ENCODE measurements at regions not wholly inside any gene's neighbourhood (a gene's known extent, or its start where the extent isn't known, plus 50 kb on each side); places are given as distances from the start of the nearest gene placed in this dataset.

- Mint-ChIP-seq H3K27me3 (no peaks in the 10 kb centered on the region), H3K9me3 (no peaks in the 10 kb centered on the region), H3K27ac (no peak overlapping the region), H3K4me1 (no peaks in the 10 kb centered on the region), H3K4me3 (no peak overlapping the region), H3K36me3 (no peaks in the 10 kb centered on the region)
- no peak for DNase-seq
Measured at GRCh38 chr3:144054766-144055165, 83.1 kb downstream of the DIPK2A start.

- DNase-seq = no peak
- H3K9me3 Mint-ChIP-seq = no peaks in the 10 kb centered on the region
- no peak overlapping the region for H3K4me3 Mint-ChIP-seq
- H3K27me3 Mint-ChIP-seq = no peaks in the 10 kb centered on the region
- H3K36me3 Mint-ChIP-seq = no peaks in the 10 kb centered on the region
- no peak overlapping the region for H3K27ac Mint-ChIP-seq
- no peaks in the 10 kb centered on the region for H3K4me1 Mint-ChIP-seq
Measured at GRCh38 chr3:144055604-144056003, 84.0 kb downstream of the DIPK2A start.

GRCh38 chr3:144058713-144059112 lies 87.1 kb downstream of the DIPK2A start:
- H3K27me3 Mint-ChIP-seq = no peaks in the 10 kb centered on the region

GRCh38 chr3:144059481-144059880 lies 87.9 kb downstream of the DIPK2A start:
- H3K36me3 Mint-ChIP-seq = no peaks in the 10 kb centered on the region
- no peaks in the 10 kb centered on the region for H3K27me3 Mint-ChIP-seq
- no peak for DNase-seq
- H3K4me1 Mint-ChIP-seq = no peaks in the 10 kb centered on the region
- H3K9me3 Mint-ChIP-seq = no peaks in the 10 kb centered on the region
- H3K27ac Mint-ChIP-seq = no peak overlapping the region
- no peak overlapping the region for H3K4me3 Mint-ChIP-seq

More at GRCh38 chr3:144058713-144059112, 87.1 kb downstream of the DIPK2A start:
- no peaks in the 10 kb centered on the region for H3K4me1 Mint-ChIP-seq
- no peaks in the 10 kb centered on the region for H3K9me3 Mint-ChIP-seq
- H3K27ac Mint-ChIP-seq = no peak overlapping the region
- H3K4me3 Mint-ChIP-seq = no peak overlapping the region
- H3K36me3 Mint-ChIP-seq = no peaks in the 10 kb centered on the region
- no peak for DNase-seq

- no peak overlapping the region for H3K4me3 Mint-ChIP-seq
- H3K4me1 Mint-ChIP-seq = no peaks in the 10 kb centered on the region
- H3K36me3 Mint-ChIP-seq = no peaks in the 10 kb centered on the region
- H3K9me3 Mint-ChIP-seq = no peaks in the 10 kb centered on the region
- H3K27ac Mint-ChIP-seq = no peak overlapping the region
- no peak for DNase-seq
- no peaks in the 10 kb centered on the region for H3K27me3 Mint-ChIP-seq
Measured at GRCh38 chr3:144060881-144061280, 89.3 kb downstream of the DIPK2A start.

DNA sequence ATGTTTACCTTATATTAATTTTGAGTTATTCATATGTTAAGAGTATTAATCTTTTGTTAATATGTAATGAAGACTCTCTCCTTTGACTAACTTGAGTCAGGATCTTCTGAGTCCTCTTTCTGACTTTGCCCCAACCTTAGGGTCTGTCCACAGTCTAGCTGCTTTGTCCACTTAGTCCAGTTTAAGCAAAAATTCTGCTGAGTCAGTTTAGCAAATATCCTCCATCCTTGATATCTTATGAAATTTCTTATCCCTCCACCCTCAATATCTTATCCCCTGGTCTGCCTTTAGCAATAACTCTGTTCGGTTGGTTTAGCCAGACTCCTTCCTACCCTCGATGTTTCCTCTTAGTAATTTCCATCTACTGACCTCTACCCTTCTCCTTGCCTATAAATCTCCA lies 91.7 kb downstream of the DIPK2A start:
- Mint-ChIP-seq H3K4me1 (no peaks in the 10 kb centered on the region), H3K27me3 (peaks cover 8% of the 10 kb centered on the region), H3K27ac (no peak overlapping the region), H3K9me3 (no peaks in the 10 kb centered on the region), H3K4me3 (no peak overlapping the region), H3K36me3 (no peaks in the 10 kb centered on the region)
- DNase-seq = no peak

DNA sequence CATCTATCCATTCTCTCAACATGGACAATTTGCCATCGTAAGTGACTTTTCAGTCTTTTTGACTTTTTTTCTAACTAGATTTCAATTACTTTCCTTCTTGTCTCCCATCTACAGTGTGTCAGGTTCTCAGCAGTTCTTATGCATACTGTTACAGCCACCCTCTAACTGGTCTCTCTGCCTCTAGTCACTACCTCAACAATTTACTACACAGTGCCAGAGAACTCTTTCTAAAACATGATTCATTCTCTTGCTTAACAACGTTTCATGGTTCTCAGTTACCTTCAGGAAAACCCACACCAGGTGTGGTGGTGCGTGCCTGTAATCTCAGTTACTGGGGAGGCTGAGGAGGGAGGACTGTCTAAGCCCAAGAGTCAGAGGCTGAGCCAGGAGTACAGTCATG lies 95.4 kb downstream of the DIPK2A start:
- H3K4me1 Mint-ChIP-seq = no peaks in the 10 kb centered on the region
- H3K27me3 Mint-ChIP-seq = peaks cover 8% of the 10 kb centered on the region
- H3K27ac Mint-ChIP-seq = no peak overlapping the region
- no peak overlapping the region for H3K4me3 Mint-ChIP-seq
- H3K9me3 Mint-ChIP-seq = peaks cover 12% of the 10 kb centered on the region
- DNase-seq = no peak
- H3K36me3 Mint-ChIP-seq = no peaks in the 10 kb centered on the region

- Mint-ChIP-seq H3K27ac (no peak overlapping the region), H3K9me3 (peaks cover 17% of the 10 kb centered on the region), H3K27me3 (peaks cover 6% of the 10 kb centered on the region), H3K4me3 (no peak overlapping the region), H3K36me3 (no peaks in the 10 kb centered on the region), H3K4me1 (no peaks in the 10 kb centered on the region)
- no peak for DNase-seq
Measured at GRCh38 chr3:144073698-144074097, 102.1 kb downstream of the DIPK2A start.

- Mint-ChIP-seq H3K4me3 (no peak overlapping the region), H3K36me3 (no peaks in the 10 kb centered on the region), H3K9me3 (no peaks in the 10 kb centered on the region), H3K27me3 (peaks cover 9% of the 10 kb centered on the region), H3K27ac (no peak overlapping the region), H3K4me1 (no peaks in the 10 kb centered on the region)
- DNase-seq = no peak
Measured at GRCh38 chr3:144079634-144080033, 108.0 kb downstream of the DIPK2A start.

DNA sequence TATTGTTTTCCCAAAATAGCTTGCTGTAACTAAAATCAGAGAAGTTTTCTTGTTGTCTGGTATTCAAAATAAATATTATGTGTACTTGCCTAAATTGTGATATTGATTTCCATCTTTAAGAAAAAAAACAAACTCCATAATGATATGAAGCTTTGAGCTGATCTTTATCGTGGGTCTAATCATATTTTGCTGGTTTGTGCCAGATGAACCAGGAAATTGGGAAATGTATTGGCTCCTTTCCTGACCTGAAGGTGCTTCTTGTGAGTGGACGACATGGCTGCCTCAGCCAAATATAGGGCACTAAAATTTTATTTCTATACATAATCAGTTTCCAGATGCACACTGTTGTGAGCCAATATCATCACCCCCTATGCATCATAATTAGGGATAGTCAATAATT lies 113.3 kb downstream of the DIPK2A start:
- Mint-ChIP-seq H3K9me3 (no peaks in the 10 kb centered on the region), H3K27ac (no peak overlapping the region), H3K27me3 (peaks cover 21% of the 10 kb centered on the region), H3K4me1 (no peaks in the 10 kb centered on the region), H3K4me3 (no peak overlapping the region), H3K36me3 (no peaks in the 10 kb centered on the region)
- no peak for DNase-seq

GRCh38 chr3:144085964-144086363 lies 114.3 kb downstream of the DIPK2A start:
- no peak overlapping the region for H3K27ac Mint-ChIP-seq

GRCh38 chr3:144096016-144096415 lies 124.4 kb downstream of the DIPK2A start:
- Mint-ChIP-seq H3K9me3 (no peaks in the 10 kb centered on the region), H3K4me3 (no peak overlapping the region), H3K36me3 (no peaks in the 10 kb centered on the region), H3K27me3 (peaks cover 5% of the 10 kb centered on the region), H3K27ac (no peak overlapping the region), H3K4me1 (no peaks in the 10 kb centered on the region)
- no peak for DNase-seq

More at GRCh38 chr3:144085964-144086363, 114.3 kb downstream of the DIPK2A start:
- H3K36me3 Mint-ChIP-seq = no peaks in the 10 kb centered on the region
- no peak for DNase-seq
- H3K4me1 Mint-ChIP-seq = no peaks in the 10 kb centered on the region
- peaks cover 18% of the 10 kb centered on the region for H3K27me3 Mint-ChIP-seq
- H3K9me3 Mint-ChIP-seq = no peaks in the 10 kb centered on the region
- H3K4me3 Mint-ChIP-seq = no peak overlapping the region

GRCh38 chr3:144097163-144097562 lies 125.5 kb downstream of the DIPK2A start:
- Mint-ChIP-seq H3K36me3 (no peaks in the 10 kb centered on the region), H3K4me3 (no peak overlapping the region), H3K9me3 (no peaks in the 10 kb centered on the region), H3K27me3 (peaks cover 10% of the 10 kb centered on the region), H3K4me1 (no peaks in the 10 kb centered on the region), H3K27ac (no peak overlapping the region)
- no peak for DNase-seq

GRCh38 chr3:144098691-144099090 lies 127.1 kb downstream of the DIPK2A start:
- Mint-ChIP-seq H3K9me3 (no peaks in the 10 kb centered on the region), H3K4me3 (no peak overlapping the region), H3K27ac (no peak overlapping the region), H3K27me3 (peaks cover 9% of the 10 kb centered on the region), H3K36me3 (no peaks in the 10 kb centered on the region), H3K4me1 (no peaks in the 10 kb centered on the region)
- no peak for DNase-seq

GRCh38 chr3:144102421-144102820 lies 130.8 kb downstream of the DIPK2A start:
- Mint-ChIP-seq H3K4me1 (no peaks in the 10 kb centered on the region), H3K36me3 (no peaks in the 10 kb centered on the region), H3K27ac (no peak overlapping the region), H3K4me3 (no peak overlapping the region), H3K9me3 (no peaks in the 10 kb centered on the region), H3K27me3 (peaks cover 19% of the 10 kb centered on the region)
- no peak for DNase-seq

DNA sequence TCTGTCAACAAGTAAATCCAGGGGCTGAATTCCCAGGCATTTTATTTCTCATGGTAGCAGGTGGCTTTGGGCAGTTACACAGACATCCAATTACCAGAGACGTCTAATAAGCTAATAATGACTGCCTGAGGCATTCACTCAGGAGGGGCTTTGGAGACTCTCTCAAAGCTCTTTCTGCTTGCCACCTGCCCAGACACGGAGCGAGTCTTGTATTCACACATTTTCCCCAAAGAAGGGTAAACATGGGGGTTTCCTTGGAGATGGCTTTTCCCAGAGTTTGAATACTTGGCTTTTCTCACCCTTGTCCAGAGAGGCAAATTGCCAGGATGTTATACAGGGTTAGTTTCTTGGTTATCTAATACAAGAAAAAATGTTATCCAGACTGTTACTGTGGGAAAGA lies 132.6 kb downstream of the DIPK2A start:
- H3K27me3 Mint-ChIP-seq = peaks cover 19% of the 10 kb centered on the region
- DNase-seq = no peak
- H3K4me1 Mint-ChIP-seq = no peaks in the 10 kb centered on the region
- H3K27ac Mint-ChIP-seq = no peak overlapping the region
- no peak overlapping the region for H3K4me3 Mint-ChIP-seq
- H3K36me3 Mint-ChIP-seq = no peaks in the 10 kb centered on the region
- H3K9me3 Mint-ChIP-seq = no peaks in the 10 kb centered on the region

- H3K36me3 Mint-ChIP-seq = no peaks in the 10 kb centered on the region
- no peak for DNase-seq
- no peak overlapping the region for H3K4me3 Mint-ChIP-seq
- no peaks in the 10 kb centered on the region for H3K9me3 Mint-ChIP-seq
- no peaks in the 10 kb centered on the region for H3K4me1 Mint-ChIP-seq
- peaks cover 19% of the 10 kb centered on the region for H3K27me3 Mint-ChIP-seq
- H3K27ac Mint-ChIP-seq = no peak overlapping the region
Measured at GRCh38 chr3:144104679-144105078, 133.1 kb downstream of the DIPK2A start.
